Calu3 (cell line): ENCODE measurements at regions not wholly inside any gene's neighbourhood (a gene's known extent, or its start where the extent isn't known, plus 50 kb on each side); places are given as distances from the start of the nearest gene placed in this dataset.
"Not testable (repeated sequence)": the region's sequence is repeated elsewhere in the genome, so short reads cannot be mapped to it uniquely, and the experiment has no call there.

Experiments
- BruUV-seq: library from RNA; stranded (reverse); fragments of 400-500 nt; replicated peaks from 2 replicates; lab custom pipeline; 2021; lab: Mats Ljungman, UMichigan
- CTCF ChIA-PET: fragments of 300-600 bp; sonication (Branson Sonifier 250); formaldehyde crosslinking; loops from one replicate; lab custom pipeline; 2022; ENCODE audit warnings: antibody characterized with exemption; lab: Charles Lee
- DNase-seq: peaks from one replicate; pipeline ENCODE4 v3.0.0; 2022
- H3K27ac Mint-ChIP-seq: one replicate; pipeline ENCODE4 v1.8.0; 2022; ENCODE audit warnings: mixed read lengths; ENCODE audit not compliant: unreplicated experiment
- H3K27me3 Mint-ChIP-seq: one replicate; pipeline ENCODE4 v1.8.0; 2022; ENCODE audit warnings: mixed read lengths; ENCODE audit not compliant: unreplicated experiment
- H3K36me3 Mint-ChIP-seq: one replicate; pipeline ENCODE4 v1.8.0; 2022; ENCODE audit warnings: mild to moderate bottlenecking, moderate library complexity, mixed read lengths; ENCODE audit not compliant: insufficient read depth, unreplicated experiment
- H3K4me1 Mint-ChIP-seq: one replicate; pipeline ENCODE4 v1.8.0; 2022; ENCODE audit warnings: mild to moderate bottlenecking, low read depth, mixed read lengths; ENCODE audit not compliant: unreplicated experiment
- H3K4me3 Mint-ChIP-seq: one replicate; pipeline ENCODE4 v1.8.0; 2022; ENCODE audit warnings: mild to moderate bottlenecking, low read depth, moderate library complexity, mixed read lengths; ENCODE audit not compliant: unreplicated experiment
- H3K9me3 Mint-ChIP-seq: one replicate; pipeline ENCODE4 v1.8.0; 2022; ENCODE audit warnings: low read depth, mixed read lengths; ENCODE audit not compliant: unreplicated experiment
- CTCF ChIP-seq: fragments of 200-600 bp; IDR thresholded peaks from one replicate; pipeline ENCODE4 v1.8.0; 2022; ENCODE audit warnings: antibody characterized with exemption; ENCODE audit not compliant: unreplicated experiment
- intact Hi-C: fragments of 100-400 bp; cut with micrococcal nuclease; formaldehyde crosslinking; loops from one replicate; pipeline ENCODE4 v1.10.0; 2022; ENCODE audit not compliant: unreplicated experiment

- peaks cover 22% of the 10 kb centered on the region for H3K9me3 Mint-ChIP-seq
- CTCF ChIA-PET, H3K4me1 Mint-ChIP-seq, BruUV-seq, H3K27ac Mint-ChIP-seq, H3K4me3 Mint-ChIP-seq, H3K27me3 Mint-ChIP-seq, intact Hi-C loops, DNase-seq, H3K36me3 Mint-ChIP-seq: not testable (repeated sequence)
These were observed 2168.1 kb upstream of the DEFB115 start for GRCh38 chr20:29089409-29089808.

DNA sequence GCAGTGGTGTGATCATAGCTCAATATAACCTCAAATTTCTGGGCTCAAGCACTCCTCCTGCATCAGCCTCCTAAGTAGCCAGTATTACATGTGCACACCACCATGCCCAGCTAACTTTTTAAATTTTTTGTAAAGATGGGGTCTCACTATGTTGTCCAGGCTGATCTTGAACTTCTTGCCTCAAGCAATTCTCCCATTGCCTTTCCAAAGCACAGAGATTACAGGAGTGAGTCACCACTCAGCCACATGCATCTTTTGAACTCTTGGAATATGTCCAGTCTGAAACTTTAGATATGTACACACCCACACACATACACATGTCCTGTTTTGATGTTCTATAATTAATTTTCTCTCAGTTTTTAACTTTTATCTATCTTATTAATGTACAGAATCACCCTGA, 2163.5 kb upstream of the DEFB115 start:
- CTCF ChIA-PET, intact Hi-C loops, BruUV-seq, DNase-seq, H3K27me3 Mint-ChIP-seq, H3K27ac Mint-ChIP-seq, H3K4me3 Mint-ChIP-seq, H3K36me3 Mint-ChIP-seq, H3K4me1 Mint-ChIP-seq: not testable (repeated sequence)
- peaks cover 12% of the 10 kb centered on the region for H3K9me3 Mint-ChIP-seq

- intact Hi-C loops, H3K36me3 Mint-ChIP-seq, H3K9me3 Mint-ChIP-seq, DNase-seq, BruUV-seq, H3K4me1 Mint-ChIP-seq, H3K27ac Mint-ChIP-seq, H3K27me3 Mint-ChIP-seq, CTCF ChIA-PET, H3K4me3 Mint-ChIP-seq: not testable (repeated sequence)
These were observed 2160.8 kb upstream of the DEFB115 start for GRCh38 chr20:29096695-29097094.

DNA sequence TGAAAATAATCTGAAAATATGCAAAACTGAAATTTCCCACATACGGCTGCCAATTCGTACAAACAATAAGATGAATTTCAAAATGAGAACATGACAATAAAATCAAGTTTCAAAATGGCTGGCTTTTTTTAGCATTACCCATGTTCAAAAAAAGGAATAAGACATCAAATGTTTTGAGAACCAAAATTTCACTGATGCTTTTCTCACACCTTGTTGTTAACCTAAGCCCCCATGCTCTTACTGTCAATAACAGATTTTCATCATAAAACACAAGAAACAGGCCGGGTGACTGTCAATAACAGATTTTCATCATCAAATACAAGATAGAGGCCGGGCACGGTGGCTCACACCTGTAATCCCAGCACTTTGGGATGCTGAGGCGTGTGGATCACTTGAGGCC, 2149.6 kb upstream of the DEFB115 start:
- intact Hi-C loops, H3K4me3 Mint-ChIP-seq, H3K9me3 Mint-ChIP-seq, BruUV-seq, H3K27me3 Mint-ChIP-seq, H3K4me1 Mint-ChIP-seq, H3K27ac Mint-ChIP-seq, CTCF ChIA-PET, DNase-seq, H3K36me3 Mint-ChIP-seq: not testable (repeated sequence)

DNA sequence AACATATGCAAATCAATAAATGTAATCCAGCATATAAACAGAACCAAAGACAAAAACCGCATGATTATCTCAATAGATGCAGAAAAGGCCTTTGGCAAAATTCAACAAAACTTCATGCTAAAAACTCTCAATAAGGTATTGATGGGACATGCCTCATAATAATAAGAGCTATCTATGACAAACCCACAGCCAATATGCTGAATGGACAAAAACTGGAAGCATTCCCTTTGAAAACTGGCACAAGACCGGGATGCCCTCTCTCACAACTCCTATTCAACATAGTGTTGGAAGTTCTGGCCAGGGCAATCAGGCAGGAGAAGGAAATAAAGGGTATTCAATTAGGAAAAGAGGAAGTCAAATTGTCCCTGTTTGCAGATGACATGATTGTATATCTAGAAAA, 2148.1 kb upstream of the DEFB115 start:
- H3K4me1 Mint-ChIP-seq, intact Hi-C loops, H3K9me3 Mint-ChIP-seq, H3K27me3 Mint-ChIP-seq, H3K4me3 Mint-ChIP-seq, H3K27ac Mint-ChIP-seq, BruUV-seq, H3K36me3 Mint-ChIP-seq, DNase-seq, CTCF ChIA-PET: not testable (repeated sequence)

GRCh38 chr20:29115097-29115496, 2142.4 kb upstream of the DEFB115 start:
- intact Hi-C loops, result loop anchor here (10.0 kb wide), 1 partner anchor 750 kb away; no protein-coding TSS in a partner anchor
- H3K27me3 Mint-ChIP-seq, H3K36me3 Mint-ChIP-seq, BruUV-seq, H3K4me1 Mint-ChIP-seq, DNase-seq, H3K27ac Mint-ChIP-seq, H3K4me3 Mint-ChIP-seq, CTCF ChIA-PET: not testable (repeated sequence)
- peaks cover 16% of the 10 kb centered on the region for H3K9me3 Mint-ChIP-seq

DNA sequence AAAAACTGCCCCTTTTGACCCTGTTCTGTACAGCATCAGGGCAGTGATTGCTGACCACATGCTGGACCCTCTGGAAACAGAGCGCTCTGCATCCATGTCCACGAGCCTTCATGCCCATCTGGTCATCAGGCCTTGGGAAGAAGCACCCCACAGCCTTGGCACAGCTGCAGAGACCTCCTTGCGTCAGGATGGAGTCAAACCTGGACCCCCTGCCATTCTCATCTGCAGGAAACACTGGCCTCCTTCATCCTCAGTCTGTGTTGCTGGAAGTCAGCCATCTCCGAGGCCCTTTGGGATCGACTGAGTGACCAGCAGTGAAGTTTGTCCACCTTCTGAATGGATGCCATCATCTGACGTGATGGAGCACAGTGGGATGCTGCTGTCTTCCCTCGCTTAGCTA, 2138.3 kb upstream of the DEFB115 start:
- no peaks in the 10 kb centered on the region for H3K36me3 Mint-ChIP-seq

DNA sequence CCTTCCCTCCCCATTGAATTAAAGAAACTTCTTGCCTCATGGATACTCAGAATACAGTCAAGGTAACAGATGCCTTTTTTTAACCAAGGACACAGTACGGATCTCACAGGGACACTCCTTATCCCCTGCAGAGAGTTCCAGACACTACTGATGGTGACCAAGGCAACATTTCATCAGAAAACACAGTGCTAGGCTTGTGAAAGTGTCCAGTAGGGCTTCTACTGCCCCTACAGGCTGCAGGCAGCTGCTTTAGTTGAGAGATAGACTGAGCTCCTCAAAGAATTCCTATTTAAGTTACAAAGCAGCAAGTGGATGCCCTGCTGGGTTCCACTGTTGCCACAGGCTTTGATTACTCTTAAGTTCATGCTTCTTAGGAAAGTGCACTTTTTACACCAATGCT, 2137.8 kb upstream of the DEFB115 start:
- intact Hi-C loops, result loop anchor here (10.0 kb wide), 1 partner anchor 745 kb away; no protein-coding TSS in a partner anchor
- H3K27me3 Mint-ChIP-seq, H3K4me1 Mint-ChIP-seq, CTCF ChIA-PET, H3K36me3 Mint-ChIP-seq, H3K4me3 Mint-ChIP-seq, H3K27ac Mint-ChIP-seq, DNase-seq, BruUV-seq: not testable (repeated sequence)
- peaks cover 14% of the 10 kb centered on the region for H3K9me3 Mint-ChIP-seq

More for the DNA sequence above, 2138.3 kb upstream of the DEFB115 start:
- Mint-ChIP-seq H3K9me3 (peaks cover 14% of the 10 kb centered on the region), H3K27ac (no peak overlapping the region), H3K27me3 (no peaks in the 10 kb centered on the region), H3K4me1 (no peaks in the 10 kb centered on the region), H3K4me3 (no peak overlapping the region)
- DNase-seq, result no peak
- BruUV-seq, result no TSS peak
- CTCF ChIA-PET, result no interaction called here
- TF ChIP-seq CTCF, result no peak
- intact Hi-C loops, result loop anchor here (10.0 kb wide), 1 partner anchor 746 kb away; no protein-coding TSS in a partner anchor

DNA sequence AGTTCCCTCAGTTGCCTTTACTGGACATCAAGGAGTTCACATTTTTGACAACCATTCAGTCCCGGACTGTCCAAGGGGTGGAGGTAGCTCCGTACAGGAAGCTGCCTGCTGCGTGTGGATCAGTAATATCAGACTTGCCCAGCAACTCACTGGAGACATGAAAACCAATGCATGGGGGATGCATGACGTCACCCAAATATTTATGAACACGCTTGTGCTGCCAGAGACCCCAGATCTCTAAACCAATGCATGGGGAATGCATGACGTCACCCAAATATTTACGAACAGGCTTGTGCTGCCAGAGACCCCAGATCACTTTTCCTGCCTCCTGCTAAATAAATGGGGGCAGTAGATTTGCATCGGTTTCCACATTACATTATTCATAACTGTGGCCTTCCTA, 2137.4 kb upstream of the DEFB115 start:
- CTCF ChIA-PET, H3K4me1 Mint-ChIP-seq, H3K27me3 Mint-ChIP-seq, intact Hi-C loops, DNase-seq, H3K4me3 Mint-ChIP-seq, BruUV-seq, H3K27ac Mint-ChIP-seq, H3K36me3 Mint-ChIP-seq: not testable (repeated sequence)
- H3K9me3 Mint-ChIP-seq, result peaks cover 14% of the 10 kb centered on the region
